GM12892 (cell line): ENCODE measurements at regions not wholly inside any gene's neighbourhood (a gene's known extent, or its start where the extent isn't known, plus 50 kb on each side); places are given as distances from the start of the nearest gene placed in this dataset.

Source experiments
- POLR2A ChIP-seq: IDR thresholded peaks from 2 replicates; pipeline ENCODE4 v1.6.1; 2011; ENCODE audit warnings: low read depth, low read length, control low read depth
- TAF1 ChIP-seq: IDR thresholded peaks from 2 replicates; pipeline ENCODE4 v1.6.1; 2011; ENCODE audit warnings: low read depth, mild to moderate bottlenecking, control low read depth, low read length, borderline replicate concordance

- TF ChIP-seq TAF1 (no peak), POLR2A (no peak)
Observed at GRCh38 chrX:118239178-118239870, 106.6 kb upstream of the WDR44 start.
